ENCODE measurements at regions not wholly inside any gene's neighbourhood (a gene's known extent, or its start where the extent isn't known, plus 50 kb on each side); places are given as distances from the start of the nearest gene placed in this dataset.

DNA sequence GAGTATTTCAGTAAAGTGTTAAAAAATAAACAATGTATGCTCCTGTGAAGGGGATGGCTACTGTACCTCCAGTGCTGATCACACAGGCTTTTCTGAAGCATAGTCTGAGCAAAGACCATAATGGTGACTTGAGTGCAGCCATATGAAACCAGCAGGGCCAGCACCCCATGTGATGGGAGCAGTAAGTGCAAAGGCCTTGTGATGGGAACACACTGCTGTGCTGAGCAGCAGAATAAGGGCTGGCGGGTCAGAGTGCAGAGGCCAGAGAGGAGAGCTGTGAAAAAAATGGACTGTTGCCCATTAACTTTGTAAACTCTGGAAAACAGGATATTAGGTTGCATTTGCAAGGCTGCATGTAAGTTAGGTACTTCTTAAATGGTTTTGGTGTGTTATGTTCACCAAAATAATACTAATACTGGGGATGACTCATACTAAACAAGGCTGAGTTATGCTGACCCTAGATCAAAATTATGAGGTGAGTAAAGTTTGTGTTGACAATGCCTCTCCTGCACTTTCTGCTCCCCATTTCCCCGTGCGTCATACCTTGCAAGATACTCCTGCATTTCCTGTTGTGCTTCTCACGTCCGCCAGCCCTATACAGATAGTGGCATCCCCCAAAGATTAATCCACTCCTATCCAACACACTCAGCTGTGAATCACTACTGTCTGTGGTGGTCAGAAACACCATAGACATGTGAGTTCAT lies 67.0 kb upstream of the FAM9A start:
- no peak for DNase-seq

DNA sequence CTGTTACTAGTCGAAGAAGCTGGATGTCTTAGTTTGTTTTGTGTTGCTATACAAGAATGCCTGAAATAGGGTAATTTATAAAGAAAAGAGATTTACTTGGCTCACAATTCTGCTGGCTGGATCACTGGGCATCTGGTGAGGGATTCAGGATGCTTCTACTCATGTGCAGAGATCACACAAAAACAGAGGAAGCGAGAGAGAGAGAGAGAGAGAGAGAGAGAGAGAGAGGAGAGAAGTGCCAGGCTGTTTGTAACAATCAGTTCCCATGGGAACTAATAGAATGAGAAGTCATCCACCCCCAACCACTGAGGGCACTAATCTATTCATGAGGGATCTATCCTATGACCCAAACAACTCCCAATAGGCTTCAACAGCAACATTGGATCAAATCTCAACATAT lies 66.2 kb upstream of the FAM9A start:
- DNase-seq, result no peak

DNA sequence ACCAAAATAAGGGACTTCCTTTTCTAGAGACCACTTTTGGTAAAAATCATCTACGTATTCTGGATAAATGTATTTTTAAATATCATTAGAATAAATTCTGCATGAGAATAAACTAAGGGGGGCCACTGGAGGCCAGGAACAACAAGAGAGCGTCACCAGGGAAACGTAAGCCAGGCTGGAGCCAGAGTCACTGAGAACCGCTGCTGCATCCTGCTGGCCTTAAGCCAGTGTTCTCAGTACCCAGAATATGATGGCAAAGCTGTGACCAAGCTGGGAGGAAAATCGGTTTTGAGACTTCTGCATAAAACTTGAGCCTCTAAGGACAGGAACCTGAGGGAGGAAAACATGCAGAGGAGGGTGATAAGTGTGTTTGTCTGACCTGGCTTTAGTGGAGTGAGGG lies 63.0 kb upstream of the FAM9A start:
- DNase-seq, result no peak

DNA sequence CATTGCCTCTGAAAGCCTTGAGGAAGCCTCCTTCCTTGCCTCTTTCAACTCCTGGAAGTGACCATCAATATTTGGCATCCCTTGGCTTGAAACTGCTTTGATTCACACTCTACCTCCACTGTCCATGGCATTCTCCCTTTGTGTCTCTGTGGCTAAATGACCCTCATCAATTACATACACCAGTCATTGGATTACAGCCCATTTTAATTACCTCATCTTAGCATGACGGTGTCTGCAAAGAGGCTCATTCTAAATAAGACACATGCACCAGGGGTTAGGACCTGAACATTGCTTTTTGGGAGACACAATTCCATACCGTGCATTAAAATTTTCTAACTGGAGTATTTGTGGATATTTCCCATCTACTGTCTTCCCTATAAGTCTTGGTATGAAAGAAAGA lies 60.7 kb upstream of the FAM9A start:
- DNase-seq, result no peak

DNA sequence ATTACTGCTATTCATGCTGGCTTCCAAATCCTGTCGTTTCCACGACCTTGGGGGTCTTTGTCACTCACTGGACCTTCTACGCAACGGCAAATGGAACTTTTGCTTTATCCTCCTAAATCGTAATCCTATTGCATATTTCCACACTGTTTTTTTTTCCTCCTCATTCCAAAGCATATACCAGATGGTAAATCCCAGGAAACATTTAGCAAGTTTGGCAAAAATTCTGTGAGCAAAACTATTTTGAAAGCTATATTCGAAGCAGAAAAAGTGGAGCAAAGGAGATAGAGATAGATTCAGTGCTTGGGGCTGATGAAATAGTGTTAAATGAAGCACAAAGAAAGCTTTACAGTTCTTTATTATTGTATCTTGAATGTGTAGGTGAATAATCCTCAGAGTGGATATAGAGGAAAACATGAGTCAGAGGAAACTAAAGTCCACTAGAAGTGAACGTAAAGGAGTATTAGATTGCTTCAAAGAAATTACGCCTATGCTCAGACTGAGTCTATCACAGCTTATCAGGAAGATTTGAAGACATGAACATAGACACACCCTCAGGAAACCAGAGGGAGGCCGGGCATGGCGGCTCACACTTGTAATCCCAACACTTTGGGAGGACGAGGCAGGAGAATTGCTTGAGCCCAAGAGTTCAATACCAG lies 50.2 kb upstream of the FAM9A start:
- no peak for DNase-seq

Measured in NCI-H1436 treated with DMSO at 0.1 percent for 48 hours (cell line).